GM21723 (cell line): ENCODE measurements at regions not wholly inside any gene's neighbourhood (a gene's known extent, or its start where the extent isn't known, plus 50 kb on each side); places are given as distances from the start of the nearest gene placed in this dataset.
A peak's percentile ranks its signal among the peaks of the same experiment; 100 is the strongest.

ENCODE experiments used
- ATAC-seq: cut with Tn5 transposase; IDR thresholded peaks from one replicate; pipeline ENCODE4 v1.9.1; 2021; ENCODE audit warnings: mild to moderate bottlenecking, moderate library complexity; ENCODE audit not compliant: unreplicated experiment

GRCh38 chr12:3999904-4000303 is 126.7 kb upstream of the PARP11 start:
- ATAC-seq: no peak

- ATAC-seq: no peak
Measured at GRCh38 chr12:3998968-3999792, 126.0 kb upstream of the PARP11 start.

GRCh38 chr12:3998397-3998796 is 125.2 kb upstream of the PARP11 start:
- no peak for ATAC-seq

- no peak for ATAC-seq
Measured at GRCh38 chr12:3996322-3996721, 123.1 kb upstream of the PARP11 start.

GRCh38 chr12:3995306-3995705 is 122.1 kb upstream of the PARP11 start:
- no peak for ATAC-seq

- ATAC-seq: no peak
Measured at GRCh38 chr12:3994500-3994899, 121.3 kb upstream of the PARP11 start.

GRCh38 chr12:3992945-3993344 is 119.7 kb upstream of the PARP11 start:
- ATAC-seq: no peak

- ATAC-seq: no peak
Measured at GRCh38 chr12:3991798-3992580, 118.8 kb upstream of the PARP11 start.

GRCh38 chr12:3990501-3991280 is 117.5 kb upstream of the PARP11 start:
- ATAC-seq: no peak

- no peak for ATAC-seq
Measured at GRCh38 chr12:3989218-3989550, 116.0 kb upstream of the PARP11 start.

GRCh38 chr12:3988519-3989217 is 115.5 kb upstream of the PARP11 start:
- peak; percentile 66 for ATAC-seq

GRCh38 chr12:3987571-3987970 is 114.4 kb upstream of the PARP11 start:
- ATAC-seq: no peak

GRCh38 chr12:3980504-3981272 is 107.5 kb upstream of the PARP11 start:
- no peak for ATAC-seq

GRCh38 chr12:3977621-3978020 is 104.4 kb upstream of the PARP11 start:
- no peak for ATAC-seq

- ATAC-seq: no peak
Measured at GRCh38 chr12:3976351-3976938, 103.2 kb upstream of the PARP11 start.

GRCh38 chr12:3975652-3976051 is 102.5 kb upstream of the PARP11 start:
- ATAC-seq: no peak

GRCh38 chr12:3974883-3975282 is 101.7 kb upstream of the PARP11 start:
- ATAC-seq: no peak

GRCh38 chr12:3973973-3974644 is 100.9 kb upstream of the PARP11 start:
- no peak for ATAC-seq

- no peak for ATAC-seq
Measured at GRCh38 chr12:3973269-3973884, 100.2 kb upstream of the PARP11 start.
